SKM-1 treated with dmso at 0.1 percent for 144 hours (cell line): ENCODE measurements at regions not wholly inside any gene's neighbourhood (a gene's known extent, or its start where the extent isn't known, plus 50 kb on each side); places are given as distances from the start of the nearest gene placed in this dataset.

Experiments used
- DNase-seq: peaks from one replicate; lab custom pipeline; 2025; ENCODE audit not compliant: unreplicated experiment; lab: John Stamatoyannopoulos, UW

DNA sequence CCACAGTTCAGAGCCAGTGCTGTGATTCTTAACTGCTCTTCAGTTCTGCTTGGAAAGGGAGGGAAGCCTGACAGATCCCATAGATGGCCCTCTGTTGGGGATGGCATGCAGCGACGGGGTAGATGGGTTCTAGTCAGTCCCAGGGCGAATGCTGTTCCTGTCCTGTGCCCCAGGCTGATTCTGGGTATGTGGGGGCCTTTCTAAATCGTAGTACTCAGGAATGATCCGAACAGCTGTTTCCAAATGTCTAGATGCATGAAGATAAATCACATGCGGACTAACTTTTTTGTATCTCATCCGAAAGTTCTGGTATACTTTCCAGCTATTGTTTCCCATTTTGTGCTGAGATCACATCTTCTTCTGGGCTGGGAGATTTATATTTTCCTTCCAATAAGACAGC, 186.0 kb upstream of the MKI67 start:
- DNase-seq = no peak

DNA sequence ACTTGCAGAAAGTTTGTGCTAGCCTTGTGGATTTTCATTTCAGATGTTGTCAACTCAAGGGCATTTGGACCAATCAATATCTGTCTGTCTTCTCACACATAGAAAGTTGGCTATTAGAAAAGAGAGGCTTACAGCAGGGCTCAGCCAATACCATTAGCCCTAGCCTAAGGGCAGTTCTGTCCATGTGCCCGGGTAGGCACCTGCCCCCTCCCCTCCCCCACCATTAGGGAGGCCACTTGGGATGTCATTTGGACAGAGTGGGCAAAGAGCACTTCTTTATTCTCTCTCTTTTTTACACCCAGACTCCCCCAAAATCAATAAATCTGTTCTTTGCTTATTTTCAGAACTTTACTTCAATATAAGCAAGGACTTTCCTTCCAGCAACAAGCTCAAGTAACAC, 188.5 kb upstream of the MKI67 start:
- no peak for DNase-seq

DNA sequence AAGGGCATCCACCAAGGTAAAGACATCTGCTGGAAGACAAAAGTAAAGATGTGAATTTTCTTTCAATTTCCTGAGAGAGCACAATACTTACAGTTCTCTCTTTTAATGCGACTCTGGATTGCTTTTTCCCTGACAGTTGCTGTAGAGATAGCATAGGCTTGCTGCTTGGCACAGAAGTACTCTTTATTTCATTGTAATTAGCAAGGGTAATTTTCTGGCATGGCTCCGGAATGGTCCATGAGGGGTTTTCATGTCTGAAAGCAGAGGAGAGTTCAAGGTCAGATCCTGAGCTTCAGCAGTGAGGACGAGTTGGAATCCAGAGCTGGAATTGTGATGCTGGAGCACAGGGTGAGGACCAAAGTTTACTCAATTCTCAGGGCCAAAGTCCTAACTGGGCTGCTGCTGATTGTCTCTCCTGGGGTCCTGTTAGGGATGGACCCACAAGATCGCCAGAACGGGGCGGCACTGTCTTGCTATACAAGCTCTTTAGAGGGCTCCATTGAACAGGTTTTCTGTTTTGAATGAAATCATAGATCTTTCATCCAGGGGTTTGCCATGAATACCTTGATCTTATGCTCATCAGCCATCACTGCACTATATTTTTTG, 190.0 kb upstream of the MKI67 start:
- DNase-seq = no peak

DNA sequence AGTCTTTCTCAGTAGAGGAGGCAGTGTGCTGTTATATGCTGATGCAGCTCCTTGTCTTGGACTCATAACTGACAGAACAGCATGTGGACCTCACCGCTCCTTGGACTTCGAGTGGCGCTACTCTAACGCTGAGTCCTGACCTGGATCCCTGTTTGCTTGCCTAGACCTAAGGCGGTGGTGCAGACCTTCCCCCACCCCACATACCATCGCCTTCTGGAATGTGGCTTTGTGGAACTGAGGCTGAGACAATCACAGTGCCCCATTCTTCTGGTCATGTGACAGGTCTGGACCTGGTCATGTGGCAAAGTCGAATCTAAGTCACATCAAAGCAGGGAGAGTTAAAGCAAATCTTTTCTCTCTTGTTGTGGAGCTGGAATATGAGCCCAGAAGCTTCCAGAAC, 190.7 kb upstream of the MKI67 start:
- no peak for DNase-seq

- DNase-seq = no peak
These were observed 192.1 kb upstream of the MKI67 start for GRCh38 chr10:128318366-128318765.

DNA sequence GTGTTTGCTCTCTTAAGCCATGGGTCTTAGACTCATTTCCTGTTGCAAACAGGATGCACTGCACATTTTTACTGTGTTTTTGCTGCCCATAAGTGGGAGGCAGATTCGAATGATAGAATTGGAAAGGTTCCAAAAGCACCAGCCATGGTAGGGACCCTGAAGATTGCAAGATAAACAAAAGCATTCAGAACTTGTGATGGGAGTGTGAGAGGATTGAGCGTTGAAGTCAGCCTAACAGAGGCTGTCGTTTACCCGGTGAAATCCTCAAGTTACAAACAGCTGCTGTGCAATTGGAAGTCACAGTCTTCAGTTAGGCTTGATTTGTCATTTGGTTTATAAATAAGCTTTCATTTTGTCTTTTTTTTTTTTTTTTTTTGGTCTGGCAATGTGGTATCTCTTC, 192.7 kb upstream of the MKI67 start:
- DNase-seq = no peak

DNA sequence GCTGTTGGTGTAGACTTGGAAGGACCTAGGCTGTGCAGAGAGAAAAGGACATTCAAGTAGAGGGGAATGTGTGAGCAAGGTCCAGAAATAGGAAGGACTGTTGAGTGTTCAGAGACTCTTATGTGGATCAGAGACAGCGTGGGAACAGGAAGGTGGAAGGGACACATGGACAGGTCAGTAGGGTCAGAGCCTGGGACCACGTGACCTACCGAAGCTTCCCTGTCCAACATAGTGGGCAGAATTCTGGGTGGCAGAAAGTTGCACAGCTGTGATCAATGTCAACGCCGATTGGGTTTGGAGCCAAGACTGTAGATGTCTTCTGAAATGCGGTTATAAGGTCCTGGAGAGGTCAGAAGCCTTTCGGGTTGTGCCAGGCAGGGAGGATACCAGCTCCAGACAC, 195.9 kb upstream of the MKI67 start:
- no peak for DNase-seq

- no peak for DNase-seq
These were observed 196.7 kb upstream of the MKI67 start for GRCh38 chr10:128322950-128323349.

DNA sequence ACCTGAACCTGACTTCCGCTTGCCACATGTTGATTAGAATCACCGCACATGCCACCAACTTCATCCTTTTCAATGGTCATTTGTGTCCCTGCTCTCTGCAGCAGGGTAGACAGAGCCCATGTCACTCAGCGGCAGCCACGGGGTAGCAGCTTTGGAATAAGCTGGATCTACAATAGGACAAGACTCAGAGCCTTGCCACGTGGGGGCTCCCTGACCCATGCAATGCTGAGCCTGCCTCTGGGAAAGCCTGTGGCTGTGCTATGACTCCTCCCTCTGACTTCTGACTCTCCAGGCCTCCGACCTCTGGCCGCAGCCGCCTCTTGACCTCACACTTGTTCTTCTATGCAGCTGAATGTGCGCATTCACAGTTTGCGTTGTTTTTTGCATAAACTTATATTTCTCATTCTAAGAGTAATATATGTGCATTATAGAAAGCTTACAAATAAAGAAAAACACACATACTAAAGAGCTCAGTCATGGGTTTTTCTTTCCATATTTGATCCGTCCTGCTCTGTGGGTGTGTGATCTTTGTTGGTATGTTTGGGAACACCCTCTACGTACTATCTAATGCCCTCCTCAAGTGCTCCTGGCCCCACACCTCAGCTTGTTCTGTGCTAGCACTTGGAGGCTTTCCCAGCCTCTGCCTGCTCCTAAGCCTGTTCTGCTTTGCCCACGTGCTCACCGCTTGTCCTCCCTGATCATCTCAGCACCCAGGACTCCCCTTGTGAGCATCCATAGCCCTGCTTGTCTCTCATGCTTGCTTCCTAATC, 198.0 kb upstream of the MKI67 start:
- no peak for DNase-seq

GRCh38 chr10:128325788-128326187, 199.6 kb upstream of the MKI67 start:
- DNase-seq = no peak

- DNase-seq = no peak
These were observed 200.0 kb upstream of the MKI67 start for GRCh38 chr10:128326251-128326650.

- no peak for DNase-seq
These were observed 200.6 kb upstream of the MKI67 start for GRCh38 chr10:128326851-128327250.

GRCh38 chr10:128336401-128336800, 210.2 kb upstream of the MKI67 start:
- DNase-seq = no peak

DNA sequence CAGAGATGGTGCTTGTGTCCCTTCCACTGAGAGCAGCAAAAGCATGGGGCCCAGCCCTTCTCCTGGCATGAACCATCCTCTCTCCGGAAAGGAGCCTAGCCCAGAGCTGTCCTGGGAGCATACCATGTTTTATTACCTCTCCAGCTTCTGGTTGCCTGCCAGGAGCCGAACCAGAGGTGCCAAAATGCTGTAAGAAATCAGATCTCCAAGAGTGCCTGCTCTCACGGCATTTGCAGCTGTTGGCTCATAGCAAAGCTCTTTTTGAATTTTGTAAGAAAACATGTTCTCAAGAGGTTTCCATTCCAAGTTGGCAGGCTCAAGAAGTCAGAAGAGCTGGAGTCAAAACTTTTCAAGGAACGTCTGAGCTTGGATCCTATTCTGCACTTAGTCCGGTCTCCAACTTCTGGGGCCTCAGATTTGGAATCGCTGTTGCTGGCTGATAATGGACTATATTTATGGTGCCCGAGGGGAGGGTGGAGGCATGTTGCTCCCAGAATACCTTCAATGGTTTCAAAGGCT, 211.7 kb upstream of the MKI67 start:
- DNase-seq = no peak

DNA sequence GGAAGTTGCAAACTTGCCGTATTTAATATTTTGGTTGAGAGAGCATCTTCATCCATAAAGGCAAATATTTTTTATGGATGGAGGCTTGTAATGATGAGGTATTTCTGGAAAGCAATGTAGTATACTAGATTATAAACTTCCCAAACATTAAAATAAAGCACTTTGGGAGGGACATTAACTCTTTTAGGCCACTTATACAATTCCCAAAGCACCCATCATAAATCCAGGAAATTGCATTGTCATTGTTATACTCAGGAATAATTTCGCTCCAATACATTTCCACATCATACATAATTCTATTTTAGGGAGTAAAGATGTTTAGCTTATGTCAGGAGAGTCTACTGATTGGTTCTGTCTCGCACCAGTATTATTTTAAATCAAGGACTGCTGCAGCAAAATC, 212.7 kb upstream of the MKI67 start:
- DNase-seq = no peak

DNA sequence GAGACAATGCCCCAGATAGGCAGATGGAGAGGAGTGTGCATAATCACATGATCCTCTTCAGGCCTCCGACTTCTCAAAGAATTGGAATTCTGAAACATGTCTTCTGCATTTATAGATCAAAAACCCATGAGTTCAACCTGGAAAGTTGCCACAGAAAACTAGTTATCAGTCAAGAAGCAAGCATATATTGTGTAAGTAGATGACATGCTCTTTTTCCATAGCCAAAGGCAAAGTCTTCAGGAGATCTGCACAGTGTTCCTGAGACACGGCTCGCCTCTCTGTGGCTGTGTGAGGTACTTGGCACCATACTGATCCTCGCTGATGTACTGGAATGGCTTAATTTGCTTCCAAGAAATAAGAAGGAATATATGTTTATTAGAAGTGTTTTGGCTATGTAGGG, 213.5 kb upstream of the MKI67 start:
- no peak for DNase-seq

DNA sequence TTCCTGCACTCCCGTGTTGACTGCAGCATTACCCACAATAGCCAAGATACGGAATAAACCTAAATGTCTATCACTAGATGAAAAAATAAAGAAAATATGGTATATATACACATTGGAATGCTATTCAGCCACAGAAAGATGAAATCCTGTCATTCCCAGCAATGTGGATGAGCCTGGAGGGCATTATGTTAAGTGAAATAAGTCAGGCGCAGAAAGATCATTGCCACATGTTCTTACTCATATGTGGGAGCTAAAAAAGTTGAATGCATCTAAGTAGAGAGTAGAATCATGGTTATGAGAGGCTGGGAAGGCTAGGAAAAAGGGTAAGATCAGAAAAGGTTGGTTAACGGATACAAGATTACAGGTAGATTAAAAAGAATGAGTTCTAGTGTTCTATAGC, 219.1 kb upstream of the MKI67 start:
- no peak for DNase-seq

GRCh38 chr10:128360783-128361182, 234.6 kb upstream of the MKI67 start:
- no peak for DNase-seq

- DNase-seq = no peak
These were observed 235.3 kb upstream of the MKI67 start for GRCh38 chr10:128361487-128361886.

DNA sequence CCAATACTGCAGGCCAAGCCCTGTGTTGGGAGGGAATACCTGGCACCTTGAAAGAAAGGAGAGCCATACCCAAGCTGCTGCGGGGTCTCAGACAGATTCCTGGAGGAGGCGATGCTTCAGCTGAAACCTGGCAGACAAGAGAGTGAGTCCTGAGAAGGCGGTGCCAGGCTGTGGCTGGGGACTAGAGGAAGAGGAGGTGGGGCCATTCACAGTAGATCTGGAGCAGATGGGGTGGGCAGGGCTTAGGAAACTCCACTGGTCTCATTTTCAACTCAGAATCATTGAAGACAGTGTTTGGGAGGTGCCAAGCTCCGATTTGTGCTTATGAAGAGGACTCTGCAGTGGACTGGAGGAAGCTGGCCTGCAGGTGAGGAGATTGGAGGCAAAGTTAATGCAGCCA, 236.3 kb upstream of the MKI67 start:
- DNase-seq = no peak

DNA sequence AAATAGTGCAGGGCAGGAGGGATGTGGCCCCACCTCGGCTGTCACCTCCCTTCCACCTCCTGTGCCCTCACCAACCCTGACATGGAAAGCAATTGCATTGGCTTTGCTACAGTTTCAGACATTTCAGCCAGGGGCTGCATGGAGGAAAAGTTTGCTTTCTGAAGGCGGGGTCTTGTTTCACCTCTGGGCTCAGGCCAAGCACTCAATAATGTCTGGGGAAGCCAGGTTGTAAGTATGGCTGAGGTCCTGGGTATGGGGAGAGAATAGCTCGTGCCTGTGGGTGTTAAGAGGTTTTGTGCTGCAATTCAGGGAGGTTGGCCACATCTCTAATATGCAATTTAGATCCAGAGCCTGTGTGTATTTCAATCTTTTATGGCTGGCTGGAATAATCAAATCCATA, 238.4 kb upstream of the MKI67 start:
- DNase-seq = no peak

DNA sequence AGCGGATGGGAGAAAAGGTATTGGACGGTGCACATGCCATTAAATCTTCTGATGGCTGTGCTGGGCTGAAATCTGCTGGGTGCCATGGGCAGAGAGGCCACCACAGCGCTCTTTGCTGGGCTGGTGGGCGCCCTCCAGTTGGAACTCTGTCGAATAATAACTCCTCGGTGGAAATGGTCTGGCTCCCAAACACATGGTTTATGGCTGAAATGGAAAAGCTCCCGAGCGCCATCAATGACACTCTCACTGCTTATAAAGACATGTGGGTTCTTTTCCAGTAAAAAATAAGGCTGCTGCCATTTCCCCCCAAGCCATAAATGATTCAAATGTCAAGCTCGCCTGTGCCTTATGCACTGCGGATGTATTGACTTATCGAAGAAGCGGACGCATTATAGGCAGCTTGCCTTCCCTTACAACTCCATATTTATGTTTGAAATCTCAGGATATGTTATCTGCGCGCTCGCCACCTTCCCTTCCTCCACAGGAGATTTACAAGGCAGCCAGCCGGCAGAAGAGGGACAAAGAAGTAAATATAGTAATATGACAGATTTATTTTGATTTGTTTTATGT, 239.0 kb upstream of the MKI67 start:
- no peak for DNase-seq
